Activated T-helper 2 cell treated with anti-CD3 and anti-CD28 coated beads, Interferon-gamma antibody, Interleukin-2, Interleukin-4, amounts not matched to agents 10 μg/mL and 5 μg/mL and 100 μg/mL, durations not matched to agents 14 hours and 24 hours and 36 hours (primary cell): ENCODE measurements at regions not wholly inside any gene's neighbourhood (a gene's known extent, or its start where the extent isn't known, plus 50 kb on each side); places are given as distances from the start of the nearest gene placed in this dataset.

ENCODE experiments used
- DNase-seq: peaks from one replicate; pipeline ENCODE4 v3.0.0; 2021; ENCODE audit warnings: low spot score
- H3K27ac Mint-ChIP-seq: one replicate; pipeline ENCODE4 v1.8.0; 2021; ENCODE audit warnings: mixed read lengths
- H3K27me3 Mint-ChIP-seq: one replicate; pipeline ENCODE4 v1.8.0; 2021; ENCODE audit warnings: low read depth, mixed read lengths
- H3K36me3 Mint-ChIP-seq: one replicate; pipeline ENCODE4 v1.8.0; 2021; ENCODE audit warnings: low read depth, mixed read lengths
- H3K4me1 Mint-ChIP-seq: one replicate; pipeline ENCODE4 v1.8.0; 2021; ENCODE audit warnings: low read depth, mixed read lengths
- H3K4me3 Mint-ChIP-seq: one replicate; pipeline ENCODE4 v1.8.0; 2021; ENCODE audit warnings: low read depth, mild to moderate bottlenecking, moderate library complexity, mixed read lengths
- H3K9me3 Mint-ChIP-seq: one replicate; pipeline ENCODE4 v1.8.0; 2021; ENCODE audit warnings: mixed read lengths
- intact Hi-C: fragments of 100-400 bp; cut with micrococcal nuclease; formaldehyde crosslinking; loops from one replicate; pipeline ENCODE4 v1.15.1; 2023

GRCh38 chr5:162512935-162513565, 445.5 kb downstream of the GABRG2 start:
- Mint-ChIP-seq H3K27me3 (no peaks in the 10 kb centered on the region), H3K27ac (no peak overlapping the region), H3K4me1 (no peaks in the 10 kb centered on the region), H3K4me3 (no peak overlapping the region), H3K36me3 (no peaks in the 10 kb centered on the region), H3K9me3 (peaks cover 30% of the 10 kb centered on the region)
- intact Hi-C loops = no loop called here
- DNase-seq = no peak

- no peak for DNase-seq
- no peaks in the 10 kb centered on the region for H3K4me1 Mint-ChIP-seq
These were observed 446.5 kb downstream of the GABRG2 start for GRCh38 chr5:162514116-162514515.

GRCh38 chr5:162520878-162521277, 453.3 kb downstream of the GABRG2 start:
- no peak for DNase-seq
- Mint-ChIP-seq H3K27ac (no peak overlapping the region), H3K27me3 (no peaks in the 10 kb centered on the region), H3K4me3 (no peak overlapping the region), H3K36me3 (no peaks in the 10 kb centered on the region), H3K9me3 (peaks cover 42% of the 10 kb centered on the region), H3K4me1 (no peaks in the 10 kb centered on the region)
- intact Hi-C loops = no loop called here

More at GRCh38 chr5:162514116-162514515, 446.5 kb downstream of the GABRG2 start:
- Mint-ChIP-seq H3K9me3 (peaks cover 35% of the 10 kb centered on the region), H3K27ac (no peak overlapping the region), H3K36me3 (no peaks in the 10 kb centered on the region), H3K4me3 (no peak overlapping the region), H3K27me3 (no peaks in the 10 kb centered on the region)
- intact Hi-C loops = no loop called here

GRCh38 chr5:162529209-162529608, 461.6 kb downstream of the GABRG2 start:
- intact Hi-C loops = no loop called here
- DNase-seq = no peak
- Mint-ChIP-seq H3K4me1 (no peaks in the 10 kb centered on the region), H3K36me3 (no peaks in the 10 kb centered on the region), H3K9me3 (peaks cover 37% of the 10 kb centered on the region), H3K27ac (no peak overlapping the region), H3K4me3 (no peak overlapping the region), H3K27me3 (no peaks in the 10 kb centered on the region)

- Mint-ChIP-seq H3K27me3 (no peaks in the 10 kb centered on the region), H3K9me3 (peaks cover 39% of the 10 kb centered on the region), H3K27ac (no peak overlapping the region), H3K36me3 (no peaks in the 10 kb centered on the region), H3K4me3 (no peak overlapping the region), H3K4me1 (no peaks in the 10 kb centered on the region)
- intact Hi-C loops = no loop called here
- no peak for DNase-seq
These were observed 462.3 kb downstream of the GABRG2 start for GRCh38 chr5:162529886-162530285.

- H3K9me3 Mint-ChIP-seq = peaks cover 34% of the 10 kb centered on the region
- no peak for DNase-seq
- H3K36me3 Mint-ChIP-seq = no peaks in the 10 kb centered on the region
- H3K4me1 Mint-ChIP-seq = no peaks in the 10 kb centered on the region
- no peaks in the 10 kb centered on the region for H3K27me3 Mint-ChIP-seq
- H3K4me3 Mint-ChIP-seq = no peak overlapping the region
- intact Hi-C loops = no loop called here
- H3K27ac Mint-ChIP-seq = no peak overlapping the region
These were observed 475.9 kb downstream of the GABRG2 start for GRCh38 chr5:162543437-162543836.

GRCh38 chr5:162544905-162545304, 477.3 kb downstream of the GABRG2 start:
- H3K27me3 Mint-ChIP-seq = no peaks in the 10 kb centered on the region
- H3K4me3 Mint-ChIP-seq = no peak overlapping the region
- H3K4me1 Mint-ChIP-seq = no peaks in the 10 kb centered on the region
- no peak overlapping the region for H3K27ac Mint-ChIP-seq
- H3K36me3 Mint-ChIP-seq = no peaks in the 10 kb centered on the region
- H3K9me3 Mint-ChIP-seq = peaks cover 30% of the 10 kb centered on the region
- no peak for DNase-seq
- intact Hi-C loops = no loop called here

GRCh38 chr5:162550236-162550635, 482.7 kb downstream of the GABRG2 start:
- Mint-ChIP-seq H3K4me3 (no peak overlapping the region), H3K27ac (no peak overlapping the region), H3K9me3 (peaks cover 34% of the 10 kb centered on the region), H3K27me3 (no peaks in the 10 kb centered on the region), H3K36me3 (no peaks in the 10 kb centered on the region), H3K4me1 (no peaks in the 10 kb centered on the region)
- DNase-seq = no peak
- intact Hi-C loops = no loop called here

GRCh38 chr5:162558120-162558519, 490.5 kb downstream of the GABRG2 start:
- DNase-seq = no peak
- Mint-ChIP-seq H3K4me1 (no peaks in the 10 kb centered on the region), H3K27ac (no peak overlapping the region), H3K4me3 (no peak overlapping the region), H3K27me3 (no peaks in the 10 kb centered on the region), H3K9me3 (peaks cover 8% of the 10 kb centered on the region), H3K36me3 (no peaks in the 10 kb centered on the region)
- intact Hi-C loops = no loop called here

- intact Hi-C loops = no loop called here
- Mint-ChIP-seq H3K9me3 (peaks cover 13% of the 10 kb centered on the region), H3K36me3 (no peaks in the 10 kb centered on the region), H3K27ac (no peak overlapping the region), H3K4me1 (no peaks in the 10 kb centered on the region), H3K4me3 (no peak overlapping the region), H3K27me3 (no peaks in the 10 kb centered on the region)
- no peak for DNase-seq
These were observed 500.1 kb downstream of the GABRG2 start for GRCh38 chr5:162567644-162568043.

- intact Hi-C loops = no loop called here
- no peak overlapping the region for H3K4me3 Mint-ChIP-seq
- H3K27ac Mint-ChIP-seq = no peak overlapping the region
- no peaks in the 10 kb centered on the region for H3K27me3 Mint-ChIP-seq
- H3K36me3 Mint-ChIP-seq = no peaks in the 10 kb centered on the region
- H3K4me1 Mint-ChIP-seq = no peaks in the 10 kb centered on the region
- no peak for DNase-seq
- peaks cover 15% of the 10 kb centered on the region for H3K9me3 Mint-ChIP-seq
These were observed 506.2 kb downstream of the GABRG2 start for GRCh38 chr5:162573758-162574157.

- Mint-ChIP-seq H3K9me3 (peaks cover 19% of the 10 kb centered on the region), H3K36me3 (no peaks in the 10 kb centered on the region), H3K4me1 (no peaks in the 10 kb centered on the region), H3K27ac (no peak overlapping the region), H3K4me3 (no peak overlapping the region), H3K27me3 (no peaks in the 10 kb centered on the region)
- no peak for DNase-seq
- intact Hi-C loops = no loop called here
These were observed 524.2 kb downstream of the GABRG2 start for GRCh38 chr5:162591724-162592123.

- DNase-seq = no peak
- H3K36me3 Mint-ChIP-seq = no peaks in the 10 kb centered on the region
- no peaks in the 10 kb centered on the region for H3K4me1 Mint-ChIP-seq
- H3K27me3 Mint-ChIP-seq = no peaks in the 10 kb centered on the region
- intact Hi-C loops = no loop called here
- H3K9me3 Mint-ChIP-seq = peaks cover 19% of the 10 kb centered on the region
- no peak overlapping the region for H3K4me3 Mint-ChIP-seq
- no peak overlapping the region for H3K27ac Mint-ChIP-seq
These were observed 526.3 kb downstream of the GABRG2 start for GRCh38 chr5:162593881-162594280.
